ENCODE measurements at regions not wholly inside any gene's neighbourhood (a gene's known extent, or its start where the extent isn't known, plus 50 kb on each side); places are given as distances from the start of the nearest gene placed in this dataset.

GRCh38 chr2:7472465-7472864 is 555.3 kb downstream of the RNF144A start:
- Histone ChIP-seq H3K4me1 (replicated peaks in 1 of 2) (no peaks in the 10 kb centered on the region), H3K27me3 (peaks cover 8% of the 10 kb centered on the region), H3K27ac (no peak overlapping the region), H3K9me3 (replicated peaks in 1 of 3) (no peaks in the 10 kb centered on the region), H3K36me3 (replicated peaks in 1 of 2) (no peaks in the 10 kb centered on the region), H3K4me3 (no peak overlapping the region)
- intact Hi-C loops (cut with DNase I): no loop called here
- 67 to 89% (median 83%) methylated on average over 2 of the region's 2 CpGs for WGBS, 4 donors
- no peak for DNase-seq
- TF ChIP-seq POLR2A (IDR thresholded peaks at IDR 0.05) (no peak), CTCF (IDR thresholded peaks at IDR 0.05) (no peak)

GRCh38 chr2:7473135-7473771 is 556.0 kb downstream of the RNF144A start:
- 68 to 81% (median 77%) methylated on average over 7 of the region's 7 CpGs for WGBS, 4 donors
- Histone ChIP-seq H3K27me3 (peaks cover 8% of the 10 kb centered on the region), H3K36me3 (replicated peaks in 1 of 2) (no peaks in the 10 kb centered on the region), H3K27ac (no peak overlapping the region), H3K4me1 (replicated peaks in 1 of 2) (no peaks in the 10 kb centered on the region), H3K9me3 (replicated peaks in 1 of 3) (no peaks in the 10 kb centered on the region), H3K4me3 (no peak overlapping the region)
- intact Hi-C loops (cut with DNase I): no loop called here
- no peak for DNase-seq
- no peak for TF ChIP-seq POLR2A (IDR thresholded peaks at IDR 0.05)
- TF ChIP-seq CTCF (IDR thresholded peaks at IDR 0.05): no peak

- Histone ChIP-seq H3K36me3 (replicated peaks in 1 of 2) (no peaks in the 10 kb centered on the region), H3K4me1 (replicated peaks in 1 of 2) (no peaks in the 10 kb centered on the region), H3K27ac (no peak overlapping the region), H3K27me3 (peaks cover 8% of the 10 kb centered on the region), H3K9me3 (replicated peaks in 1 of 3) (no peaks in the 10 kb centered on the region), H3K4me3 (no peak overlapping the region)
- intact Hi-C loops (cut with DNase I): no loop called here
- TF ChIP-seq POLR2A (IDR thresholded peaks at IDR 0.05) (no peak), CTCF (IDR thresholded peaks at IDR 0.05) (no peak)
- no peak for DNase-seq
Observed at GRCh38 chr2:7476371-7476770, 559.2 kb downstream of the RNF144A start.

- Histone ChIP-seq H3K9me3 (replicated peaks in 1 of 3) (no peaks in the 10 kb centered on the region), H3K4me3 (no peak overlapping the region), H3K27me3 (peaks cover 8% of the 10 kb centered on the region), H3K4me1 (replicated peaks in 1 of 2) (no peaks in the 10 kb centered on the region), H3K27ac (no peak overlapping the region), H3K36me3 (replicated peaks in 1 of 2) (no peaks in the 10 kb centered on the region)
- TF ChIP-seq CTCF (IDR thresholded peaks at IDR 0.05): no peak
- no peak for TF ChIP-seq POLR2A (IDR thresholded peaks at IDR 0.05)
- intact Hi-C loops (cut with DNase I): no loop called here
- no peak for DNase-seq
Observed at GRCh38 chr2:7479603-7480002, 562.4 kb downstream of the RNF144A start.

Measured in adrenal gland (tissue), 9 donors.